GM12878 (cell line): ENCODE measurements at regions not wholly inside any gene's neighbourhood (a gene's known extent, or its start where the extent isn't known, plus 50 kb on each side); places are given as distances from the start of the nearest gene placed in this dataset.

ENCODE experiments used
- ATAC-seq: fragments of 200-7000 bp; cut with Tn5 transposase; 3 replicates; pipeline ENCODE4 v1.9.1; 2020; ENCODE audit warnings: mild to moderate bottlenecking, moderate library complexity
- BruUV-seq: library from RNA; stranded (reverse); fragments of 400-500 nt; replicated peaks from 2 replicates; lab custom pipeline; 2021; lab: Mats Ljungman, UMichigan
- CTCF ChIA-PET: fragments of 300-600 bp; sonication (Branson Sonifier 250); formaldehyde crosslinking; extraction: SDS; loops from one replicate; lab custom pipeline; 2021; ENCODE audit warnings: inconsistent platforms; lab: Yijun Ruan, JAX
- POLR2A ChIA-PET: fragments of 350-600 bp; formaldehyde crosslinking; extraction: SDS; loops from one replicate; lab custom pipeline; 2021; ENCODE audit warnings: inconsistent platforms; lab: Charles Lee
- RAD21 ChIA-PET: fragments of 300-600 bp; sonication (Branson Sonifier 250); formaldehyde crosslinking; loops from one replicate; lab custom pipeline; 2023; ENCODE audit warnings: antibody characterized with exemption; ENCODE audit not compliant: unreplicated experiment; lab: Charles Lee
- SMC1A ChIA-PET: fragments of 300-600 bp; sonication (Branson Sonifier 250); formaldehyde crosslinking; loops from one replicate; lab custom pipeline; 2023; ENCODE audit not compliant: unreplicated experiment, uncharacterized antibody; lab: Charles Lee
- DNase-seq: peaks from one replicate; pipeline ENCODE4 v3.0.0-alpha.2; 2011; ENCODE audit warnings: low read depth, low spot score
- FAIRE-seq: peaks from 3 replicates; lab custom pipeline; 2011; peaks lifted over from hg19 to GRCh38; lab: Jason Lieb, UNC
- H2AFZ ChIP-seq: 2 replicates; pipeline ENCODE4 v1.6.0; 2011; ENCODE audit warnings: low read depth, low read length, control low read depth; ENCODE audit not compliant: control insufficient read depth
- H3K27ac ChIP-seq: 2 replicates; pipeline ENCODE4 v1.5.1; 2011; ENCODE audit warnings: control low read depth; ENCODE audit not compliant: control insufficient read depth, insufficient read depth
- H3K27me3 ChIP-seq, 2 experiments: replicated peaks in 1 of 2; 2 replicates each; pipeline versions ENCODE4 v1.6.0 to v1.6.1; 2011; ENCODE audit warnings: low read length in 1 of 2; ENCODE audit not compliant: control insufficient read depth in 2 of 2, insufficient read depth in 2 of 2
- H3K36me3 ChIP-seq, 2 experiments: 2 replicates each; pipeline ENCODE4 v1.5.1; 2011; ENCODE audit warnings: low read length in 1 of 2; ENCODE audit not compliant: control insufficient read depth in 2 of 2, insufficient read depth in 2 of 2
- H3K4me1 ChIP-seq: 2 replicates; pipeline ENCODE4 v1.6.1; 2011; ENCODE audit warnings: mild to moderate bottlenecking, low read length, moderate library complexity, mixed read lengths; ENCODE audit not compliant: control insufficient read depth, insufficient read depth
- H3K4me2 ChIP-seq: 2 replicates; pipeline ENCODE4 v1.6.0; 2011; ENCODE audit warnings: control low read depth; ENCODE audit not compliant: control insufficient read depth, insufficient read depth
- H3K4me3 ChIP-seq: fragments of 200-600 bp; sonication (generic); 2 replicates; pipeline ENCODE4 v1.5.1; 2016
- H3K79me2 ChIP-seq: 2 replicates; pipeline ENCODE4 v1.6.0; 2011; ENCODE audit warnings: low read length; ENCODE audit not compliant: control insufficient read depth, insufficient read depth
- H3K9ac ChIP-seq: 2 replicates; pipeline ENCODE4 v1.8.0; 2011; ENCODE audit warnings: low read length, control low read depth, mixed read lengths; ENCODE audit not compliant: control insufficient read depth, insufficient read depth
- H3K9me3 ChIP-seq: replicated peaks from 3 replicates; pipeline ENCODE4 v1.5.1; 2011; ENCODE audit warnings: mild to moderate bottlenecking, low read length; ENCODE audit not compliant: control insufficient read depth, insufficient read depth
- H4K20me1 ChIP-seq: 2 replicates; pipeline ENCODE4 v1.6.0; 2011; ENCODE audit not compliant: control insufficient read depth, insufficient read depth
- ASH2L ChIP-seq: fragments of 300-600, 200-600 bp; sonication (generic); IDR thresholded peaks from 2 replicates; pipeline ENCODE4 v1.6.1; 2017; ENCODE audit warnings: low read depth, mild to moderate bottlenecking, borderline replicate concordance
- EGR1 ChIP-seq, 2 experiments: IDR thresholded peaks; 1 replicate in 1 of 2; 2 replicates in 1 of 2; pipeline ENCODE4 v1.6.1; 2011 to 2012; ENCODE audit warnings: low read depth in 2 of 2, low read length in 2 of 2, borderline replicate concordance in 1 of 2, mild to moderate bottlenecking in 1 of 2, moderate library complexity in 1 of 2
- IKZF2 ChIP-seq, 2 experiments: fragments of 450-650 bp; IDR thresholded peaks; 2 replicates each; pipeline ENCODE4 v1.6.1; 2017; ENCODE audit warnings: mild to moderate bottlenecking in 2 of 2, moderate library complexity in 2 of 2
- NKRF ChIP-seq: fragments of 450-650 bp; conservative IDR thresholded peaks from 2 replicates; pipeline ENCODE4 v1.6.1; 2017; ENCODE audit warnings: mild to moderate bottlenecking, moderate library complexity
- NR2F1 ChIP-seq: fragments of 450-650 bp; conservative IDR thresholded peaks from 2 replicates; pipeline ENCODE4 v1.6.1; 2017; ENCODE audit warnings: mild to moderate bottlenecking
- RAD51 ChIP-seq: fragments of 450-650 bp; IDR thresholded peaks from 2 replicates; pipeline ENCODE4 v1.6.1; 2016; ENCODE audit warnings: moderate library complexity, mild to moderate bottlenecking, inconsistent platforms
- SKIL ChIP-seq: fragments of 450-650 bp; IDR thresholded peaks from 2 replicates; pipeline ENCODE4 v1.6.1; 2017; ENCODE audit warnings: mild to moderate bottlenecking, low read depth, inconsistent platforms; ENCODE audit not compliant: poor library complexity, severe bottlenecking
- SP1 ChIP-seq: IDR thresholded peaks from one replicate; pipeline ENCODE4 v1.6.1; 2011; ENCODE audit warnings: low read depth, low read length
- SREBF1 ChIP-seq: IDR thresholded peaks from 2 replicates; pipeline ENCODE4 v1.6.1; 2012; ENCODE audit warnings: mild to moderate bottlenecking, low read length
- ZSCAN29 ChIP-seq: fragments of 450-650 bp; IDR thresholded peaks from 2 replicates; pipeline ENCODE4 v1.6.1; 2017; ENCODE audit warnings: mild to moderate bottlenecking, moderate library complexity
- WGBS: methylation state at CpG from one replicate; pipeline ENCODE4 v1.1.6; 2016; ENCODE audit warnings: low lambda C conversion rate; ENCODE audit not compliant: insufficient replicate concordance, insufficient coverage; ENCODE audit errors: missing lambda C conversion rate; 5-methylcytosine and 5-hydroxymethylcytosine counted together
- in situ Hi-C: fragments of 300-500 bp; cut with MboI; formaldehyde crosslinking; loops from 9 replicates; pipeline ENCODE4 v1.14.3; 2018; ENCODE audit warnings: mixed read lengths
- intact Hi-C: fragments of 100-400 bp; cut with micrococcal nuclease; formaldehyde crosslinking; loops from one replicate; pipeline ENCODE4 v1.14.2; 2022; ENCODE audit not compliant: unreplicated experiment
- TF ChIP-seq, protein P1 (sequence below): IDR thresholded peaks from 2 replicates; pipeline ENCODE4 v1.6.1; 2012; ENCODE audit warnings: low read length, inconsistent platforms
- TF ChIP-seq, protein P2 (sequence below): IDR thresholded peaks from 2 replicates; pipeline ENCODE4 v1.6.1; 2012; ENCODE audit warnings: low read depth, low read length, improper control_type of control experiment

DNA sequence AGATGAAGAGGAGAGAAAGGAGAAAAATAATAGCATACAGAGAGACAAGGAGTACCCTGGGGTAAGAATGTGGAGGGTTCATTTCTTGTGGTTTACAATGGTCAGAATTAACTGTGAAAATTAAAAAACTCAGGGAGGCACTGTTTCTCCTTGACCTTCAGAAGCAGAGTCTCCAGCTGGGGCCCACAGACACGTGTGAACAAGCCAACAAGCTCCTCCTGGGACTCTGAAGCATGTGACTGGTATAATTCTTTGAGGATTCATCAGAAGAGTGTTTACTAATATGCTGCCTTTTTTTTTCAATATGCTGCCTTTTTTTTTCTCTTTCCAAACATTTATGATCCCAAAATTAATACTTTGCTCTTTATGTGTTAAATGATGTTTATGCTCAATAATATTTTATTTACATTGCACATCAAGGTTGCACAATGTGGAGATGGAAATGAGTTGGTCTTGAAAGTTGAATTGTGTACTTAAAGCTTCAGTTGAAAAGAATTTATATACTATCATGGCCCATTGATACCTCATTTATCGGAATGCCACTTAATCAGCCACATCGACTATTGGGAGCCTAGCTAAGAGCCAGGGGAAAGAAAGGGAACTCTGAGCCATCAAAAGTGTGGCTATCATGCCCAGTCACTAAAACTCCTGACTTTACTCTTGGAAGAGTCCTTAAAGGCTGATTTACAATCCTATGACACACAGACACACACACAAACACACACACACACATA is 134.7 kb upstream of the RHOBTB1 start:
- ATAC-seq (no peak), DNase-seq (no peak), FAIRE-seq (no peak)
- Histone ChIP-seq H3K36me3 (no peaks in the 10 kb centered on the region), H3K4me2 (no peak overlapping the region), H4K20me1 (no peaks in the 10 kb centered on the region), H3K9me3 (no peaks in the 10 kb centered on the region), H3K9ac (no peak overlapping the region), H3K27me3 (no peaks in the 10 kb centered on the region), H3K27ac (no peak overlapping the region), H3K79me2 (no peaks in the 10 kb centered on the region), H3K4me3 (no peak overlapping the region), H3K4me1 (no peaks in the 10 kb centered on the region), H2AFZ (no peak overlapping the region)
- ChIA-PET POLR2A (no interaction called here), SMC1A (interaction anchor here (0.6 kb wide), 1 partner anchor 356 kb away, joined by 3 read pairs; no protein-coding TSS in a partner anchor), CTCF (no interaction called here), RAD21 (no interaction called here)
- TF ChIP-seq SKIL (no peak), EGR1 (IDR thresholded peaks at IDR 0.05; ENCODE audit: borderline replicate concordance in 1 of 2, low read depth in 2 of 2, low read length in 2 of 2) (no peak), RAD51 (no peak), IKZF2 (IDR thresholded peaks at IDR 0.05) (no peak), NR2F1 (no peak), NKRF (no peak), ZSCAN29 (no peak), ASH2L (no peak), SREBF1 (no peak), SP1 (no peak)
- TF ChIP-seq, protein P1, sequence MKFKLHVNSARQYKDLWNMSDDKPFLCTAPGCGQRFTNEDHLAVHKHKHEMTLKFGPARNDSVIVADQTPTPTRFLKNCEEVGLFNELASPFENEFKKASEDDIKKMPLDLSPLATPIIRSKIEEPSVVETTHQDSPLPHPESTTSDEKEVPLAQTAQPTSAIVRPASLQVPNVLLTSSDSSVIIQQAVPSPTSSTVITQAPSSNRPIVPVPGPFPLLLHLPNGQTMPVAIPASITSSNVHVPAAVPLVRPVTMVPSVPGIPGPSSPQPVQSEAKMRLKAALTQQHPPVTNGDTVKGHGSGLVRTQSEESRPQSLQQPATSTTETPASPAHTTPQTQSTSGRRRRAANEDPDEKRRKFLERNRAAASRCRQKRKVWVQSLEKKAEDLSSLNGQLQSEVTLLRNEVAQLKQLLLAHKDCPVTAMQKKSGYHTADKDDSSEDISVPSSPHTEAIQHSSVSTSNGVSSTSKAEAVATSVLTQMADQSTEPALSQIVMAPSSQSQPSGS = no peak
- TF ChIP-seq, protein P2, sequence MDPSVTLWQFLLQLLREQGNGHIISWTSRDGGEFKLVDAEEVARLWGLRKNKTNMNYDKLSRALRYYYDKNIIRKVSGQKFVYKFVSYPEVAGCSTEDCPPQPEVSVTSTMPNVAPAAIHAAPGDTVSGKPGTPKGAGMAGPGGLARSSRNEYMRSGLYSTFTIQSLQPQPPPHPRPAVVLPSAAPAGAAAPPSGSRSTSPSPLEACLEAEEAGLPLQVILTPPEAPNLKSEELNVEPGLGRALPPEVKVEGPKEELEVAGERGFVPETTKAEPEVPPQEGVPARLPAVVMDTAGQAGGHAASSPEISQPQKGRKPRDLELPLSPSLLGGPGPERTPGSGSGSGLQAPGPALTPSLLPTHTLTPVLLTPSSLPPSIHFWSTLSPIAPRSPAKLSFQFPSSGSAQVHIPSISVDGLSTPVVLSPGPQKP = no peak
- BruUV-seq = no TSS peak
- in situ Hi-C loops = no loop called here
- 43% methylated on average over 3 of the region's 3 CpGs for WGBS
- intact Hi-C loops = no loop called here
